HepG2 (cell line): ENCODE measurements at regions not wholly inside any gene's neighbourhood (a gene's known extent, or its start where the extent isn't known, plus 50 kb on each side); places are given as distances from the start of the nearest gene placed in this dataset.
A peak's percentile ranks its signal among the peaks of the same experiment; 100 is the strongest.

Experiments used
- ATAC-seq: fragments of 200-7000 bp; cut with Tn5 transposase; 3 replicates; pipeline ENCODE4 v1.9.1; 2020; ENCODE audit warnings: mild to moderate bottlenecking, moderate library complexity
- BruUV-seq: library from RNA; stranded (reverse); fragments of 400-500 nt; replicated peaks from 2 replicates; lab custom pipeline; 2021; lab: Mats Ljungman, UMichigan
- CTCF ChIA-PET: fragments of 300-600 bp; formaldehyde crosslinking; extraction: SDS; loops from one replicate; lab custom pipeline; 2021; ENCODE audit warnings: low total read pairs, inconsistent platforms, low intra/inter-chr PET ratio; lab: Yijun Ruan, JAX
- POLR2A ChIA-PET: fragments of 350-600 bp; sonication (Branson Sonifier 250); formaldehyde crosslinking; loops from one replicate; lab custom pipeline; 2020; ENCODE audit warnings: antibody characterized with exemption, inconsistent platforms; lab: Yijun Ruan, JAX
- DNase-seq: peaks from one replicate; pipeline ENCODE4 v3.0.0-alpha.2; 2015; ENCODE audit warnings: low spot score
- FAIRE-seq: peaks from 3 replicates; lab custom pipeline; 2011; peaks lifted over from hg19 to GRCh38; lab: Jason Lieb, UNC
- H2AFZ ChIP-seq: one replicate; pipeline ENCODE4 v1.6.1; 2011; ENCODE audit warnings: low read length, inconsistent platforms
- H3K27ac ChIP-seq: fragments of 300-600 bp; 3 replicates; pipeline ENCODE4 v1.8.0; 2011; ENCODE audit warnings: mixed run types, mild to moderate bottlenecking, mixed read lengths, low read length, inconsistent platforms; ENCODE audit not compliant: insufficient read depth; ENCODE audit errors: extremely low read length
- H3K27me3 ChIP-seq, 2 experiments: fragments of 200-600 bp in 1 of 2; 2 replicates in 1 of 2; 3 replicates in 1 of 2; pipeline versions ENCODE4 v1.6.0 to v1.8.0; 2011; ENCODE audit warnings: low read length in 2 of 2, mild to moderate bottlenecking in 2 of 2, moderate library complexity in 2 of 2, inconsistent platforms in 1 of 2; ENCODE audit not compliant: insufficient read depth in 2 of 2, control insufficient read depth in 1 of 2
- H3K36me3 ChIP-seq, 2 experiments: fragments of 200-600 bp in 1 of 2; replicated peaks in 1 of 2; 2 replicates in 1 of 2; 3 replicates in 1 of 2; pipeline versions ENCODE4 v1.5.1 to v1.8.0; 2011; ENCODE audit warnings: low read length in 2 of 2, inconsistent platforms in 1 of 2; ENCODE audit not compliant: insufficient read depth in 2 of 2, control insufficient read depth in 1 of 2
- H3K4me1 ChIP-seq: 2 replicates; pipeline ENCODE4 v1.5.1; 2012; ENCODE audit warnings: low read length, inconsistent platforms; ENCODE audit not compliant: insufficient read depth
- H3K4me2 ChIP-seq: 2 replicates; pipeline ENCODE4 v1.6.0; 2011; ENCODE audit warnings: low read depth, low read length, inconsistent platforms
- H3K4me3 ChIP-seq, 3 experiments: fragments of 200-600 bp in 1 of 3; sonication (generic), shearing (Covaris generic) in 1 of 3; replicated peaks in 1 of 3; 2 replicates each; pipeline ENCODE4 v1.5.1; 2011 to 2016; ENCODE audit warnings: low read length in 3 of 3, inconsistent platforms in 2 of 3, low read depth in 2 of 3, mild to moderate bottlenecking in 2 of 3, control low read depth in 1 of 3, mixed read lengths in 1 of 3; ENCODE audit not compliant: insufficient read depth in 1 of 3
- H3K79me2 ChIP-seq: one replicate; pipeline ENCODE4 v1.6.1; 2011; ENCODE audit warnings: low read length, inconsistent platforms; ENCODE audit not compliant: insufficient read depth
- H3K9ac ChIP-seq: 2 replicates; pipeline ENCODE4 v1.6.0; 2011; ENCODE audit warnings: mild to moderate bottlenecking, low read depth, low read length, inconsistent platforms; ENCODE audit not compliant: insufficient read depth
- H3K9me3 ChIP-seq: 2 replicates; pipeline ENCODE4 v1.5.1; 2012; ENCODE audit warnings: mild to moderate bottlenecking, low read length
- H4K20me1 ChIP-seq: 2 replicates; pipeline ENCODE4 v1.6.0; 2011; ENCODE audit warnings: inconsistent platforms, mild to moderate bottlenecking, low read length, moderate library complexity; ENCODE audit not compliant: insufficient read depth
- CENPX ChIP-seq: sonication (generic); formaldehyde crosslinking; IDR thresholded peaks from 2 replicates; pipeline ENCODE4 v1.9.0; 2021; ENCODE audit warnings: mild to moderate bottlenecking, missing genetic modification reagents, moderate library complexity
- KLF9 ChIP-seq: IDR thresholded peaks from 2 replicates; pipeline ENCODE4 v1.6.1; 2016; ENCODE audit warnings: low read depth
- MAFF ChIP-seq: IDR thresholded peaks from 2 replicates; pipeline ENCODE4 v1.6.1; 2011; ENCODE audit warnings: low read depth, low read length, improper control_type of control experiment
- PCBP2 ChIP-seq: fragments of 200-400 bp; formaldehyde crosslinking; optimal IDR thresholded peaks from 2 replicates; pipeline ENCODE3; 2018; ENCODE audit warnings: low read length, low read depth; ENCODE audit not compliant: poor library complexity, severe bottlenecking
- REST ChIP-seq, 2 experiments: IDR thresholded peaks; 2 replicates each; pipeline ENCODE4 v1.6.1; 2011 to 2012; ENCODE audit warnings: low read length in 2 of 2, borderline replicate concordance in 1 of 2, low read depth in 1 of 2, mild to moderate bottlenecking in 1 of 2, moderate library complexity in 1 of 2
- TMF1 ChIP-seq: sonication (generic); formaldehyde crosslinking; IDR thresholded peaks from 2 replicates; pipeline ENCODE4 v1.8.1; 2022; ENCODE audit warnings: low read depth, missing genetic modification reagents
- ZNF576 ChIP-seq: sonication (generic); formaldehyde crosslinking; IDR thresholded peaks from 2 replicates; pipeline ENCODE4 v1.4.0; 2020; ENCODE audit warnings: mild to moderate bottlenecking, missing genetic modification reagents
- ZNF639 ChIP-seq: conservative IDR thresholded peaks from 2 replicates; pipeline ENCODE4 v1.6.1; 2018; ENCODE audit warnings: missing genetic modification reagents
- in situ Hi-C: cut with HindIII; loops from 2 replicates; pipeline ENCODE4 v1.10.0; 2017; ENCODE audit warnings: low pct_unique_long_range_greater_than_20kb; ENCODE audit not compliant: extremely low pct_ligation_motif_present
- intact Hi-C: fragments of 100-400 bp; cut with micrococcal nuclease; formaldehyde crosslinking; loops from one replicate; pipeline ENCODE4 v1.10.0; 2022; ENCODE audit not compliant: unreplicated experiment

DNA sequence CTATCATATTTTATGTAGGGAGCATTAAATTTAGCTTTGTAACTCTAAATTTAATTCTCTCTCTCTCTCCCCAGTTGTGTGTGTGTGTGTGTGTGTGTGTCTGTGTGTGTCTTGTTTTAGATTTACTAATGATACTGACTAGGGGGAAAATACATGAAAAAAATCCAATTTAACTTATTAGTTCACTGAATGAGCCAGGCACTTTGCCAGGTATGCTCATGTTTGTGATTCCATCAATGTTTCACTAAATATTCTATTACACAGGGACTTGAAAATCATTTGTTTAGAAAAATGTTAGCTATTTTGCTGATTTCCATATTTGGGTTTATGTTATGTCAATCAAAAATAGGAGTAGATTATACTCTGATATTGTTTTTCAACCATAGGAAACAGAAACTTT is 203.7 kb upstream of the ZNF804A start:
- CTCF ChIA-PET, result no interaction called here
- no peaks in the 10 kb centered on the region for H3K4me1 ChIP-seq
- no peak for TF ChIP-seq KLF9 (CRISPR knock-in tag)
- no peak for TF ChIP-seq ZNF576 (CRISPR knock-in tag)
- TF ChIP-seq MAFF, result no peak
- no peak for TF ChIP-seq CENPX (CRISPR knock-in tag)
- no peak for TF ChIP-seq ZNF639 (CRISPR knock-in tag)
- TF ChIP-seq, all 625 proteins: peak for 0
- H4K20me1 ChIP-seq, result no peaks in the 10 kb centered on the region
- H3K27me3 ChIP-seq, result no peaks in the 10 kb centered on the region
- no peak overlapping the region for H3K9ac ChIP-seq
- H2AFZ ChIP-seq, result no peak overlapping the region
- H3K4me3 ChIP-seq, result no peak overlapping the region
- POLR2A ChIA-PET, result no interaction called here
- H3K79me2 ChIP-seq, result no peaks in the 10 kb centered on the region
- in situ Hi-C loops (no loop called here), intact Hi-C loops (no loop called here)
- ATAC-seq (no peak), FAIRE-seq (no peak), DNase-seq (no peak)
- no peak overlapping the region for H3K27ac ChIP-seq
- BruUV-seq, result no TSS peak
- no peaks in the 10 kb centered on the region for H3K36me3 ChIP-seq
- no peaks in the 10 kb centered on the region for H3K9me3 ChIP-seq
- H3K4me2 ChIP-seq, result no peak overlapping the region

DNA sequence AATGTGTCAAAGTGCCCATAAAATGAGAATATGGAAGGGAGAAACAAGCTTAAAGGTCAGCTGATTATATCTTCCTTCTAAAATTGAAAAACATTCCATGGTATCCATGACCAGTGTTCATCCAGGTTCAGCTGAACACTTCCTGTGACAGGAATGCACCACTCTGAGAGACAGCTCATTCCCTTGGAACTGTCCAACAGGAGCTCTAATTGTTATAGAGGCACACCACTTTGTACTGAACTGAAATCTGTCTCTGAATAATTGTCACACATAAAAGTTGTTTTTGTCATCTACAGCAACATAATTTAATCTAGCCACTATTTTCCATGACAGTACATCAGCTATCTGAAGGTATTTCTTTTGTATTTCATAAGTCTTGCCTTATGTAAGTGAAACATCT is 195.9 kb upstream of the ZNF804A start:
- no peak overlapping the region for H3K4me2 ChIP-seq
- FAIRE-seq (no peak), DNase-seq (no peak), ATAC-seq (no peak)
- in situ Hi-C loops, result no loop called here
- no peak overlapping the region for H3K9ac ChIP-seq
- no peaks in the 10 kb centered on the region for H3K79me2 ChIP-seq
- 0 out of 4 replicates have a peak, but pooled peaks of 1 of the 2 experiments have one; percentile 56 for TF ChIP-seq REST (IDR thresholded peaks at IDR 0.05; ENCODE audit: borderline replicate concordance in 1 of 2, low read depth in 1 of 2, low read length in 2 of 2)
- no peak for TF ChIP-seq TMF1 (CRISPR knock-in tag)
- TF ChIP-seq PCBP2, result no peak
- CTCF ChIA-PET, result no interaction called here
- POLR2A ChIA-PET, result no interaction called here
- H4K20me1 ChIP-seq, result no peaks in the 10 kb centered on the region
- intact Hi-C loops, result no loop called here
- H3K27me3 ChIP-seq, result no peaks in the 10 kb centered on the region
- no peaks in the 10 kb centered on the region for H3K36me3 ChIP-seq
- H2AFZ ChIP-seq, result no peak overlapping the region
- BruUV-seq, result no TSS peak
- H3K27ac ChIP-seq, result no peak overlapping the region
- H3K9me3 ChIP-seq, result peaks cover 3% of the 10 kb centered on the region; the same call in 1 of the 2 replicates
- no peak overlapping the region for H3K4me3 ChIP-seq
- no peaks in the 10 kb centered on the region for H3K4me1 ChIP-seq
